PC-9 (cell line): ENCODE measurements at regions not wholly inside any gene's neighbourhood (a gene's known extent, or its start where the extent isn't known, plus 50 kb on each side); places are given as distances from the start of the nearest gene placed in this dataset.

Experiments used
- BruUV-seq: library from RNA; stranded (reverse); fragments of 400-500 nt; replicated peaks from 2 replicates; lab custom pipeline; 2021; lab: Mats Ljungman, UMichigan
- CTCF ChIA-PET: fragments of 300-600 bp; sonication (Branson Sonifier 250); formaldehyde crosslinking; loops from one replicate; lab custom pipeline; 2022; ENCODE audit warnings: antibody characterized with exemption; lab: Charles Lee
- POLR2A ChIA-PET: fragments of 300-600 bp; sonication (Branson Sonifier 250); formaldehyde crosslinking; loops from one replicate; lab custom pipeline; 2022; ENCODE audit warnings: antibody characterized with exemption; ENCODE audit not compliant: unreplicated experiment; lab: Charles Lee
- DNase-seq, 2 experiments: peaks; one replicate each; pipeline versions ENCODE4 v3.0.0 to v3.0.0-alpha.2; 2015 to 2022; ENCODE audit warnings: mixed read lengths in 1 of 2
- H2AFZ ChIP-seq: fragments of 200-600 bp; sonication (generic); 2 replicates; pipeline ENCODE4 v1.8.1; 2017; ENCODE audit warnings: antibody characterized with exemption
- H3F3A ChIP-seq: fragments of 200-600 bp; sonication (generic); 2 replicates; pipeline ENCODE4 v1.8.1; 2017; ENCODE audit warnings: antibody characterized with exemption, mild to moderate bottlenecking, low read depth; ENCODE audit not compliant: insufficient read depth
- H3K27ac ChIP-seq: fragments of 200-600 bp; sonication (generic); 2 replicates; pipeline ENCODE4 v1.6.1; 2016; ENCODE audit warnings: mixed run types
- H3K27me3 ChIP-seq: fragments of 200-600 bp; sonication (generic); 2 replicates; pipeline ENCODE4 v1.6.1; 2016; ENCODE audit warnings: low read depth, mixed run types; ENCODE audit not compliant: insufficient read depth
- H3K36me3 ChIP-seq: fragments of 200-600 bp; sonication (generic); 2 replicates; pipeline ENCODE4 v1.6.1; 2016; ENCODE audit warnings: low read depth, mixed run types
- H3K4me1 ChIP-seq: fragments of 200-600 bp; sonication (generic); replicated peaks from 2 replicates; pipeline ENCODE4 v1.6.1; 2016; ENCODE audit warnings: mixed run types; ENCODE audit not compliant: insufficient read depth
- H3K4me2 ChIP-seq: fragments of 200-600 bp; sonication (generic); 2 replicates; pipeline ENCODE4 v1.6.1; 2017; ENCODE audit warnings: mixed run types
- H3K4me3 ChIP-seq: fragments of 200-600 bp; sonication (generic); 2 replicates; pipeline ENCODE4 v1.6.1; 2016; ENCODE audit warnings: mixed run types
- H3K79me2 ChIP-seq: fragments of 200-600 bp; sonication (generic); 2 replicates; pipeline ENCODE4 v1.6.1; 2017; ENCODE audit warnings: low read depth, mixed run types
- H3K9me2 ChIP-seq: fragments of 200-600 bp; sonication (generic); 2 replicates; pipeline ENCODE4 v1.8.1; 2017; ENCODE audit warnings: mild to moderate bottlenecking; ENCODE audit not compliant: insufficient read depth
- H3K9me3 ChIP-seq: fragments of 200-600 bp; sonication (generic); 2 replicates; pipeline ENCODE4 v1.8.1; 2016; ENCODE audit warnings: low read depth; ENCODE audit not compliant: insufficient read depth
- H4K20me1 ChIP-seq: fragments of 200-600 bp; sonication (generic); 2 replicates; pipeline ENCODE4 v1.8.1; 2017; ENCODE audit not compliant: insufficient read depth
- CTCF ChIP-seq: fragments of 200-600 bp; sonication (generic); conservative IDR thresholded peaks from 2 replicates; pipeline ENCODE4 v1.6.1; 2017; ENCODE audit warnings: mixed run types, antibody characterized with exemption, mild to moderate bottlenecking, moderate library complexity
- EZH2 ChIP-seq: fragments of 200-600 bp; sonication (generic); IDR thresholded peaks from 2 replicates; pipeline ENCODE4 v1.8.0; 2017; ENCODE audit warnings: antibody characterized with exemption, low read depth
- intact Hi-C: fragments of 100-400 bp; cut with micrococcal nuclease; formaldehyde crosslinking; loops from one replicate; pipeline ENCODE4 v1.10.0; 2022; ENCODE audit not compliant: unreplicated experiment

GRCh38 chr5:2288466-2288865 is 405.7 kb upstream of the IRX4 start:
- no peak for DNase-seq
- intact Hi-C loops: no loop called here
- Histone ChIP-seq H2AFZ (no peak overlapping the region), H3K79me2 (no peaks in the 10 kb centered on the region), H3K9me2 (no peaks in the 10 kb centered on the region), H3K27ac (no peak overlapping the region), H3K36me3 (no peaks in the 10 kb centered on the region), H4K20me1 (no peaks in the 10 kb centered on the region), H3K27me3 (peaks cover 90% of the 10 kb centered on the region), H3K4me3 (no peak overlapping the region), H3K9me3 (no peaks in the 10 kb centered on the region), H3K4me2 (no peak overlapping the region), H3F3A (no peaks in the 10 kb centered on the region), H3K4me1 (no peaks in the 10 kb centered on the region)
- CTCF ChIA-PET: no interaction called here
- BruUV-seq: no TSS peak
- TF ChIP-seq CTCF: no peak
- no peak for TF ChIP-seq EZH2
- POLR2A ChIA-PET: no interaction called here

- no peak overlapping the region for H2AFZ ChIP-seq
- CTCF ChIA-PET: no interaction called here
Observed at GRCh38 chr5:2286250-2286649, 403.5 kb upstream of the IRX4 start.

GRCh38 chr5:2284678-2285077 is 402.0 kb upstream of the IRX4 start:
- H2AFZ ChIP-seq: no peak overlapping the region
- no peaks in the 10 kb centered on the region for H3K79me2 ChIP-seq
- H3K27ac ChIP-seq: no peak overlapping the region
- POLR2A ChIA-PET: no interaction called here
- no TSS peak for BruUV-seq
- no peak for DNase-seq
- H3K4me2 ChIP-seq: no peak overlapping the region
- no peak overlapping the region for H3K4me3 ChIP-seq
- TF ChIP-seq CTCF (no peak), EZH2 (no peak)
- H3K9me2 ChIP-seq: no peaks in the 10 kb centered on the region
- intact Hi-C loops: no loop called here
- H4K20me1 ChIP-seq: no peaks in the 10 kb centered on the region
- H3F3A ChIP-seq: no peaks in the 10 kb centered on the region
- peaks cover 72% of the 10 kb centered on the region for H3K27me3 ChIP-seq
- CTCF ChIA-PET: no interaction called here
- no peaks in the 10 kb centered on the region for H3K4me1 ChIP-seq
- no peaks in the 10 kb centered on the region for H3K36me3 ChIP-seq
- no peaks in the 10 kb centered on the region for H3K9me3 ChIP-seq

More at GRCh38 chr5:2286250-2286649, 403.5 kb upstream of the IRX4 start:
- no peak for DNase-seq
- Histone ChIP-seq H3F3A (no peaks in the 10 kb centered on the region), H4K20me1 (no peaks in the 10 kb centered on the region), H3K4me1 (no peaks in the 10 kb centered on the region), H3K27me3 (peaks cover 85% of the 10 kb centered on the region), H3K9me2 (no peaks in the 10 kb centered on the region), H3K4me2 (no peak overlapping the region), H3K79me2 (no peaks in the 10 kb centered on the region), H3K9me3 (no peaks in the 10 kb centered on the region), H3K4me3 (no peak overlapping the region), H3K36me3 (no peaks in the 10 kb centered on the region), H3K27ac (no peak overlapping the region)
- POLR2A ChIA-PET: no interaction called here
- TF ChIP-seq EZH2: no peak
- no peak for TF ChIP-seq CTCF
- BruUV-seq: no TSS peak
- intact Hi-C loops: no loop called here
